ENCODE measurements at regions not wholly inside any gene's neighbourhood (a gene's known extent, or its start where the extent isn't known, plus 50 kb on each side); places are given as distances from the start of the nearest gene placed in this dataset.

DNA sequence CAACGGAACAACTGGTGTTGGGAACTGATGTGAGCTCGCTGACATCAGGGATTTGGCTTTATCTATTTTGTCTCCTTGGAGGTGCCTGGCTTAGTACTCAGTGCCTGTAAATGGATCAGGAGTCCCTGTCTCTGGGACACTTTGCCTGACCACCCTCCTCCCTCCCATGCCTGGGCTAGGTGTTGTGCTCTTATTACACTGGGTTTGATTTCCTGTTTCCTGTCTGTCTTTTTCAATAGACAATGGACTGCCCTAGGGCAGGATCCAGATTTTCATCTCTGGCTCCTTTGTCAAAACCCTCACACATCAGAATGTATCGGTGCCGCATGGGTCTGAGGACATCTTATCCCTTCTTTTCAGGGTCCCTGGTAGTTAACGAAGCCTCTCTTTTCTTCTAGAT is 223.6 kb upstream of the ASIC2 start:
- DNase-seq, result no peak

DNA sequence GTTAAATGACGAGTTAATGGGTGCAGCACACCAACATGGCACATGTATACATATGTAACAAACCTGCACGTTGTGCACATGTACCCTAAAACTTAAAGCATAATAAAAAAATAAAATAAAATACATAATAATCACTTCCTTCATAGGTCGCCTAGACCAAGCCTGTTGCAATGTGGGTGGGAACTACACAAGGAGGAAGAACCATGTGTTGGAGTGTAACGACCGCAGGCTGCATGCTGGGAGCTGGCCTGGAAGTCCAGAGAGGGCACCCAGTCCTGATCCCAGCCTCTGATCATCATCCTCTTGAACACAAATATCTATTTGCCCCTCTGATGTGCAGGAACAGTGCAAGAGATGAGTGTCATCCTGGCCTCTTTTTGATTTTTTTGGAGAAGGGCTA is 224.7 kb upstream of the ASIC2 start:
- peak; percentile 3 for DNase-seq

DNA sequence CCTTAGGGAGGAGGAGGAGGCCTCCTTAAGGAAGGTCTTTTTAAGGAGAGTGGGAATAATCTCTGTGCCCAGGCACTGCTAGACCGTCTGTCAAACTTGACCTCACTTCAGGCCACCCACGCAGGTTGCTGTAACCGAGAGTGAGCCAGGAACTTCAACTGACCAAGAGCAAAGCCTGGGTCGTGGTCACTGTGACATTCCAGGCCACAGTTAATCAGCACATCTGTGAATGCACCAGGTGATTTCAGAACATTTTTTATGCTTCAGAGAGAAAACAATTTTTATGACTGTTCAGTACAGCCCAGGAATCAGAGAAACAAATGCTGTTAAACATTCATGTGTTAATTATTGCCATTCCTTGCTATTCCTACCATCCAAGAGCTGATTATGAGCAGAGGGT is 226.6 kb upstream of the ASIC2 start:
- DNase-seq, result no peak

DNA sequence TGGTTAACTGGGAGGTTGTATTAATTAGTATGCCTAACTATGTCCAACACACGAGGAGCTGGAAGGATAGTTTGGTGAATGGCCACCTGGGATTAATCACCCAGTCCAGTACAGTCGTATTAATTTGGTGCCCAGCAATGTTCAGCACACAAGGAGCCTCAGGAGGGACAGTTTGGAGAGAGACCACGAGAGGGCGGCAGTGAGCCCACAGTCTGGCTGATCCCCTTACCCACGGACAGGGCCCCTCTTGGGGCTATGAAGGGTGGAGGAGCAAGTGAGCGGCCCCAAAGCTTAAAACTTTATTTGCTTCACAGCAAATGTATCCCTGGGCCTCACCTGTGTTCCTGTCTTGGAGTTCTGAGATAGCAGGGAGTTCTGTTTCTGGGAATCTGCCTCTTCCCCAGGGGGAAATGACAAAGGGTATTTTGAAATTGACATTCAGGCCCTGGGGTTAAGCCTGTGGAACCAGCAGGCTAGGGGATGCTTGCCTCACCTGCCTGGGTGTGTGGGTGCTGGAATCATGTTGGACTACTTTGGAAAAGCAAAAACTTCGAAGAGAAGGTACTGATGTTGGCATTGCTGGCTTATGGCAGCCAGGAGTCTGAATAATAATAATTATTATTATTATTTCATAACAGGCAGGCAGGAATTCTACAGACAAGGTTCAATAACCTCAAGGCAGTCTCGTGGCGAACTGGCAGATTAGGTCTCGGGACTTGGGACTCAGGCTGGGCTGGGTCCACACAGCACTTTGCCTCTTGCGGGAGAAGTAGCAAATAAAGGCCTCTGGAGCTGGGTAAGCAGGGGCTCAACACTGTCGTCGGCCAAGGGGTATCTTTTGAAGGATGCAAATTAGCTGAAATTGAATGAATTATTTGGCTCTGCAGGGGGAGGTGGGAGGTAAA is 227.6 kb upstream of the ASIC2 start:
- DNase-seq, result peak; percentile 49

DNA sequence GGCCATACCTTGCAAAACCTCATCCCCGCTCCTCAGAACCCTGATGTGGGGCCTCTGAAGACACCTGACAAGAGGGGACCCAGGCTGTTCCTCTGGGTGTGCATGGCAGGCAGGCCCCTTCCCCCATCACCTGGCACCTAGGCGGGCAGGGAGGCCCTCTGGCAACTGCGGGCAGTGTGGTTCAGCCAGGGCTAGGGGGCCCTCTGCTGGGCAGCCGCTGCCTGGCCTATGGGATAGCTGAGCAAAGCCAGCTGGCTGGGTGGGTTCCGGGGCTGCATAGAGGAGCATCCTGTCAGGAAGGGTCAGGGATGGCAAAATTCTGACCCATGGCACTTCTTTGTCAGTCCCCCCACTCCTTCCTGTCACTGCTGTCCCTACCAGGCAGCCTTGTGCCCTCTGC is 228.7 kb upstream of the ASIC2 start:
- no peak for DNase-seq

DNA sequence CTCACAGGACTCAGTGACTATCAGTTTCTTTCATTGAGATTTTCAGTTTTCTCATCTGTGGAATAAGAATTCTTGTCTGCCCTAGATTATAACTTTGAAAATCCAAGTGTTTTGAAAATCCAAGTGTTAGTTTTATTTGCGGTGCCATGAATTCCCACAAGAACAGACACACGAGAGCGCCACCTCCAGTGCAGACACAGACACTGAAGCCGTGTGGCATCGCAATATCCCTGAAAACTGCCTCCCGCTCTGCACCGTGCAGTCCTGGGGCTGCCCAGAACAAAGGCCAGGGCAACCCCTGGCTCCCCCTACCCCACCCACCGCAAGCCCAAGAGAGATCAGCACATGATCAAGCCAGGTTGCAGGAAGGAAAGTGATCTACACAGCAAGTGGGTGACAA is 229.5 kb upstream of the ASIC2 start:
- DNase-seq, result no peak

DNA sequence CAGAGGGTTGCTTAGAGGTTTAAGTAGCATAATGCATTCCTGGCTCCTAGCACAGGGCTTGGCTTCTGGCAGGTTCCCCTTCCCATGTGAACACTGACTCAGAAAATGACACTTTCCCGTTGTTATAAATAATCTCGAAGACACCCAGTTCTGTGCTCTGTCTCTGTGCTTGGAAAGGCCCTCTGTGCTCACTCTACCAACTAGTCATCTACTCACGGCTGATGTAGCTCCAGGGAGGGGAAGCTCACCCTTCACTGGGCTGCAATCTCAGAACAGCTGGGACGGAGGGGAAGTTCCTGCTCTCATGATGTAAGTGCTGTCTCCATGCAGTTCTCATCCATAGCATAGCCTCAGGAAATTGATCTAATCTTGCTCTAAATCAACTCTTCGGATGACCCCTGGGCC is 230.5 kb upstream of the ASIC2 start:
- peak; percentile 42 for DNase-seq

DNA sequence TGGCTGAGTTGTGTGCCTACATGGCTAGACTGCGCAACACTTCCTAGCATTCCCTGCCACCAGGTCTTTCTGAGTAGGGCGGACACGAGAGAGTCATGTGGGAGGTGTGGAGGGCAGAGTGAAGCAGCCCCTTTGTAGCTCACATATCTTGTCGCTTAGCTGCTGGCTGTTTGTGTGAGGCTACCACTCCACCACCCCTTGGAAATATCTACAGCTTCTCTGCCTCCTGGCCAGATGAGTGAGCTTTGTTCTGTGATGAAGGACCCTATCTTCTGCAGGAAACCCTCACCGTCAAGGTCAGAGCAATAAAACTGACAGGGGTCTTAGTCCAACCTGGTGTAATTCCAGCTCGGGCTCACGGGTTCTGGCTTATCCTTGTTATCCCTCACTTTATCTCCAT is 232.1 kb upstream of the ASIC2 start:
- no peak for DNase-seq

DNA sequence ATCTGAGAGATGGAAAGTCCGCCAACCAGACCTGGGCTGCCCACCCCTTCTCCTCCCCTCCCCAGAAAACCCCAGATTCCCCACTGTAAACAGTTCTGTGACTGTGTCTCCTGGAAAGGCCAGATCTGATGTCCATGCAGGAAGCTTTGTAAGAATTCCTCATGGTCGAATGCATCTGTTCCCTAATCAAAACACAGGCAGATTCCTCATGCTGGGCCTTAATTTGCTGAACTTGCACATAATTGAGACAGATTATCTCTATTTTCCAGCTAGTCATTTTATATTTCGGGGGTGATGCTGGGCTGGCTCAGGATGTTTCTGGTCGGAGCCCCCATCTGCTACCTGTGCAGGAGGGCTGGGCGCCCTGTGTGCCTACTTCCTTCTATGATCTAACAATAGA is 233.6 kb upstream of the ASIC2 start:
- DNase-seq, result no peak

DNA sequence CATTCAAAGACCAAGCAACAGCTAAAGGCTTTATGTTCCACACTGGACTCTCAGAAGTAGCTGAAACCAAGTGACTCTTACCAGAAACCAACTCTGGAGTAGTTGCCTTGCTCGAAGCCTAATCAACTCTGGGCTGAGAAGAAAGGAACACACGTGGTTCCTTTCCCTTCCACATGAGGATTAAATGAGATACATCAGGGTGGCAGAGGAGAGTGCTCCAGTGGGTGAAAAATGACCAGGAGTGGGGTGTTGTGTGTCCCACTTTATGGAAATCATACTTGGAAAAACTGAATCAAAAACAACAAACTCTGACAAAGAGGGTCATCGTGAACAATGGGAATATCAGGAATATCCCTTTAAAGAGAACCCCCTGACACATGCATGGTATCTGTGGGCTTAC is 234.2 kb upstream of the ASIC2 start:
- DNase-seq, result no peak

DNA sequence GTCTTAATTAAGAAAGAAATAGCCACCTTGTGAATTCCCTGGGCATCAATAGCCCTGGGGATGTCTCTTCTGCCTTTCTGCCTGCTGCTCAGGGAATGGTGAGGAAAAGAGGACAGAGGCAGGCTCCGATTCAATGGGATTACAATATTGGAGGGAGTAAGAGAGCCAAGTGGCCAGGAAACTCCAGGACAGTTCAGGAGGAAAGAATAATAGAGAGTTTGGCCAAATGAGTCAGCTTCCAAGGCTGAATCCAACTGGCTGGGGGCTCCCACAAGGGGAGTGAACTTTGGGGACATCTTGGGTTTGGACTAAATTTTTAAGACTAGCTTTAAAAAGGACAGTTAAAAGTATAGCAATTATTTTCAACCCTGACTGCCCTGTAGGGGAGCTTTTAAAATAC is 235.8 kb upstream of the ASIC2 start:
- DNase-seq, result no peak

DNA sequence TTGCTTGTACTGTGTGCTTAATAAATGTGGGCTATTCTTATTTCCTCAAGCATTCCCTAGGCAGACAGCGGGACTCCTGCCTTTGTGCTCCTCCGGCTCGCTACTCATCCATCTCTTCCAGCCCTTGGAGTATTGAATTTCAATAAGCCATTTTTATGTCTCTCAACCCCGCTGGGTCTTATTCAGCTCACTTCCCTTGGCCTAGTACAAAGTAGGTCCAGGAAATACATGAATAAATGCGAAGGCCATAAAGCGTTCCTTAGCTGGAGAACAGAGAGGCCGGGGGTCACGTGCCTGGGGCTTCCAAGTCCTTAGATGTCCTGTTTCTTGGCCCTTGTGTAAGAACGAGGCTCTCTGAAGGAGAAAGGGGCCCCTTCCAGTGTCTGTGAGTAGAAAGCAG is 236.7 kb upstream of the ASIC2 start:
- DNase-seq, result no peak

DNA sequence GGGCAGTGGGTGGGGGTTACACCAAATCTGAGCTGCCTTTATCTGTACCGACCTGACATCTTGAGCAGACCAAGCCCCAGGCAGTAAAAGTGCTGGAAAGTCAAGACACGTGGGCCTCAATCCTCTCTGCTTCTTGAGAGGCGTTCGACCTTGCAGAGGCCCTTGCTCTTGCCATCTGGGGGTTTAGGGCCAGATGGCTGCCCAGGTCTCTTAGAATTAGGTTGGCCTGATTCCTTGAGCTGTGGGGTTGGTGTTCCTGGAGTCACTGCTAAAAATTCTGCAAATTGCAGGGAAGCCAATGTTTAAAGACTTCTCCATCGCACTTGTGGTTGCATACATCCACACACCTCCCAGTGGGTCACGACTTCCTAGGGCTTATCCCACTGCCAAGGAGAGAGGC is 238.2 kb upstream of the ASIC2 start:
- no peak for DNase-seq

DNA sequence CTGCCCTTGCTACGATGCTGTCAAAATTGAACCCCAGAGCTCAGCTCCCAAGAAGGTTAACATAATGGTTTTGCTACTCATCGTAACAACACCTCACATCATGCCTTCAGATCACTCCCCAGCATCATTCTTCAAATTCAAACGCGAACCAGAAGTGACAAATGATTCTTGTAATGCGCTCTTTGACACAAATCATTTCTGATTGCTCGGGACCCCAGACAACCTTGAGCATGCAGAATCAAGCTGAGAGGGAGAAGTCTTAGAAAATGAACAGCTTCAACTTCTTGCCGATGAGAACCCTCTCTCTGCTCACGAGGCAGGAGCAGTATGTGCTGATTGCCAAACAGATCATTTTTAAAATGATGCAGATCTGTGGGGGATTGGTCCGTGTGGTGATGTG is 241.0 kb upstream of the ASIC2 start:
- no peak for DNase-seq

DNA sequence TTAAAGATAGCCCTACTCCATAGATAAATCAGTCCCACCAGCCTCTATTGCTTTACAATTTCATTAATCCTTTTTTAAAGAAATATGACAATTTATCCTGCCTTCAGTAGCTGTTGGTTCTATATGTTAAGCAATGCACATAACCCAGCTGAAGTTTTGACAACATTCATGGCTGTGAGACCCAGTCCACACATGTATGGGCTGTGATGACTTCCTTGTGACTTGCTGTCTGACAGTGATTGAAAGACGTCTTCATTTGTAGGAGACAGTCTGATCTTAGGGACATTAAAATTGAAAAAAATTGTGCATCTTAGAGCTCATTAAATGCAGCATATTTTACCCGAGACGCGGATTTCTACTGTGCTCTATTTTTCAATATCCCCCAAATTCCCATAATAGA is 252.0 kb upstream of the ASIC2 start:
- DNase-seq, result no peak

DNA sequence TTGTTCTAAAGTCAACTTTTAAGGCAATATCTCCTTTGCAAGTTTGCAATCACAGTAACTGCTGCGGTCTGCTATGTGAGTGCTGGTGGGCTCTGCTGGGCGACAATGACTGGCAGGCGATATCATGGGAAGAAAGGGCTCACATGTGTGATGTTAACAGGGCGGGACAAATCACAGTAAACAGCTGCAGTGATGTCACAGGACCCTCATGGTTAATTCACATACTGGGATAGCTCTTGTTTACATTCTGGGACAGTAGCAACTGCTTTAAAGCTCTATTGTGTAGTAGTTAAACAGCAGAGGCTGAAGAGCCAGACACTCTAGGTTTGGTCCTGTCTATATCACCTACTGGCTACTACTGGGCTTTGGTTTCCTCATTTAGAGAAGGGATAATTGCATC is 257.2 kb upstream of the ASIC2 start:
- no peak for DNase-seq

DNA sequence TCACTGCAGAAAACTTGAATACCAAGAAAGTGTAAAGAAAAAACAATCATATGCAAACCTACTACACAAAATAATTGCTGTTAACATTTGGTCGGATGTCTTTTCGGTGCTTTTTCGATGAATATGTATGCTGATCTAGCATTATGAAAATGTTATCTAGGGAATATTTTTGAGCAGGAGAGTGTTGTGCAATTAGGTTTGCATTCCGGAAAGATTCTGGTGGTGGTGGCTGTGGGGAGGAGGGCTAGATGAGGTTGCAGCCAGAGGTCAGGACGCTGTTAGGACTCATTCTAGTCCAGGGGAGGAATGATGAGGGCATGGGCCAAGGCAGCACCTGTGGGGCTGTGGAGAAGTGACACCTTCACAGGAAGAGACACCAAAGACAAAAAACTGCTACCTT is 258.0 kb upstream of the ASIC2 start:
- DNase-seq, result no peak

DNA sequence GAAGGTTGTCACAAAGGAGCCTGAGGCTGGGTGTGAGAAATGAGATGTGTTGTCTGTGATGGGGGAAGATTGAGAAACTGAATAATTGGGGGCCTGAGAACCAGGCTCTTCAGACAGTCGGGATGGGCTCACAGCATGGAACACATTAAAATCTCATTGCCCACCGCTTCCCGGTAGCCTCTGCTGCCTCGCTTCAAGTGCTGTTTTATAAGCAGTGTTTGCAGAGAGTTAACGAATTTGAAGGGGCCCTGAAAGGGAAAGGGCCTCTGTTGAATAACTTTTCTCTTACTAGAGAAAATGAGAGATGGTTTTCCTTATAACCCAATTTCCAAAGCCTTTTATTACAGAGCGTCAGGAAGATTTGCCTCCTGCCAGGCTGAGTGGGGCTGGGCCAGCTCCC is 258.8 kb upstream of the ASIC2 start:
- DNase-seq, result no peak

DNA sequence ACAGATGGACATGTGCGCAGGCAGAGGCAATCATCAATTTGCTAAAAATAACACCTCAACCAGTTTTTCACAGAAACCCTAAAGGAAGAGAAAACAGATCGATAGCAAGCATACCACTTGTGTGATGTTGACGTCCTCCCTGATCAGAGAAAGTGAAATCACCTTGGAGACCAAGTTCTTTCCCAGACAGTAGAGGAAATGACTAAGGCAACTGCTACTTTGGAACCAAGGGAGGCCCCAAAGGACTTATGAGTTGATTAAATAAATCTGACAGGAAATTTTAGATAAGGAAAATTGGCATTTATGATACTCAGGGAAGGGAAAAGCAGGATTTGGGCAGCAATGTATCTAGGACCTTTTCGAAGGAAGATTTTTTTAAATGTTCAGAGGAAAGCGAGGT is 267.1 kb upstream of the ASIC2 start:
- DNase-seq, result no peak

DNA sequence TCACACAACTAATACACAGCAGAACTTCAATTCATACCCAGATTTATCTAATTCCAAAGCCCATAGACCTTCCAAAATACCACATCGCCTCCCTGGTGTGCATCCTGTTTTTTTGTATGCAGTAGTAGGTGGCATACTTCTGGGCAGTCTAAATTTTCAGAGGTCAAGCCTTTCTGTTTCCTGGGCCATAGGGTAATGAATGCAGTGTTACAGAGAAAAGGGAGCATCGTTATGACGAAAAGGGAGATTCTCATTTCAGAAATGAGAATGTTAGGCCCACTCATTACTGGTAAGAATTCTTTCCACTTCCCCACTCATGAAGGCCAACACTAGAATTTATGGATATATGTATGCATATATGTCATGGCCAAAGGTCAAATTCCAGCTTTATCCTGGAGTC is 267.8 kb upstream of the ASIC2 start:
- no peak for DNase-seq

DNA sequence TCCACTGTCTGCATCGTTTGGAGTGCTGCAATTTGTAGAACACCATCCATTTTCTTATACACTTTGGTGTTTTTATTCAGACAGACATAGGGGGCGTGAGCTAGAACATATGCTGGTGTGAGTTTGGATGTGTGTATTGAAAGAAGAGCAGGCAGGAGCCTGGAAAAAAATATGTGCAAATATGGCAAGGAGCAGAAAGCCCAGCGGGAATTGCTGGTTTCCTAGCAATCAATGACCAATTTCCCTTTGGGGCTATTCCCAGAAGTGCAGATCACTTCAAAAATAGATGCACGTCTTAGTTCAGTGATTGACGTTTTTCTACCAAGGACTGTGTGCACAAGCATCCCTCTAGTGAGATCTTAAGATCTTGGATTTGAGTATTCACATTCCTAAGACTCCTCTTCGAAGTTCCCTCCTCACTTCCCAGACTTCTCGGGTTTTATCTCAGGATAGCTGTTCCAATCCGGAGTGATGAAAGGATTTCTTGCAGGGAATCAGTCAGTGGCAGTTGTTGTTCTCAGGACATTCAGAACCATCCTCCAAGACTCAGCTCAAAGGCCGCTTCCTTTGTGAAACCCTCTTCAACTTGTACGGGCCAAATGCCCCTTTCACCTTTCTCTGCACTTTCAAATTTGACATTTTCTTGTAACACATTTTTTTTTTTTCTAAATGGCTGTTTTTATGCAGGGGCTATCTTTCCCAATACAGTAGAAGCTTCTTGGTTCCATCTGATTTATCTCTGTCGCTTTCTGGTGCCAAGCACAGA is 268.7 kb upstream of the ASIC2 start:
- DNase-seq, result no peak

DNA sequence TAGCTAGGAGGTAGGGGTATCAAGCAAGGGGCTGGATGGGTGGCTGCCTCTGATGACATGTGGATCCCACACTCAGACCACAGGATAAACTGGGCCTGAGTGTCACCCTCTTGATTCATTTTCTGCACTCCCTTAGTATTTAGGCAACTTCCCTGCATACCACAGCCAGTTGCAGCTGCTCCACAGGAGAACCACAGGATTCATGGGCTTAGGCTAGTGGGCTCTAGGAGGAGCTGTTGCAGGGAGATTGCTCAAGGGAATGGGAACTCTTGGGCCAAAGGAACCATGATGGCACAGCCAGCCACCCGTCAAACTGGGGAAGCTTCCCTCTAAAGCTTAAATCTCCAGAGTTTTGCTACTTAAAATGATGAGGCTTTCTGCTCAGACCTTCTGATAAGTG is 269.7 kb upstream of the ASIC2 start:
- DNase-seq, result no peak

DNA sequence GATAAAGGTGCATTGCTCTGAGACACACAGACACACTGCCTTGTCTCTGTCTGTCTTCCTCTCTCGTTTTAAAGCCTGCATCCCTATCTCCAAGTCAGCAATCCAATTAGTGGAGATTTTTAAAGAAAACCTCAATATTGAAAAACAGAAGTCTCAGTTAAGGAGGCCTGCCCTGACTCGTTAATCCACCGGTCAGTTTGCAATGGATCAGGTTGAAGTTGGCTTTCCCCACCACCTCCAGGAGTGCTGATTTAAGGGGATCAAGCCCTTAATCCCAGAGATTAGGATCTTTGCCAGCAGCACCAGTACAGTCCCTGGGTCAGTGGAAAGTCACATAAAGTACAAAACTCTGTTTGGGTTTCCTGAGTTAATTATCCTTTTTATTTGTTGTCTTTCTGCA is 271.1 kb upstream of the ASIC2 start:
- DNase-seq, result no peak

DNA sequence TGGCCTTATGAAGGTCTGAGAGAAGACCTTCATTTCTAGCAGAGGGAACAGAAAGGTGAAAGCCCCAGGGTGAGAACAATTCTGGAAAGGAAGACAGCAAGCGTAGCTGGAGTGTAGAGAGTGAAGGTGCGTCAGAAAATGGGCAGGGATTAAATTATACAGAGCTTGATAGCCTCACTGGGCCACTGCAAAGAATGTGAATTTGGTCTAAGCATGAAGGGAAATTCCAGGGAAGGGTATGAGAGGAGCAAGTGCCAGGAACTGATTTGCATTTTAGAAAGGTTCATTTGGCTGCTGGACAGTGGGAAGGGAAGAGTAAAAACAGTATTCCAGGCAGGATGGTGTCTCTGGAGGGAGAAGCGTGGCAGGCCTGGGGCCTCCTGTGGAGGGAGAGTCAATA is 274.1 kb upstream of the ASIC2 start:
- no peak for DNase-seq

DNA sequence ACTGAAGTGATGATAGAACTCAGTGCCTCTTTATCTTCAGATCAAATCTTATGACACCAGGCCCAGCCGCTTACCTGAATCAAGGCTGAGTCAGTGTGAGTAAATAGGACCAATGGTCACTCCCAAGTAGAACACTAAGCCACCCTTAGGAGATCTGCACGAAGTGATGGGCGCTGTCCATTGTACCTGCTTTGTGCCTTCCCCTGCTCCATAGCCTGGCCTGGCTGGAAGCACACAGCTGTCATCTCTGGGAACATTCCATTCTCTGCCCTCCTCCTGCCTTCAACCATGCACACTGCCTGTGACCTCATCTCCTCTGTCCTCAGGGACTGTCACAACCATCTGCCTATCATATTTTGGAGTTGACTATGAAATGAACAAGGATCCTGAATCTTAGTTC is 279.5 kb upstream of the ASIC2 start:
- DNase-seq, result no peak
